Bronchial epithelial cell (primary cell): ENCODE measurements at regions not wholly inside any gene's neighbourhood (a gene's known extent, or its start where the extent isn't known, plus 50 kb on each side); places are given as distances from the start of the nearest gene placed in this dataset.
"Not testable (repeated sequence)": the region's sequence is repeated elsewhere in the genome, so short reads cannot be mapped to it uniquely, and the experiment has no call there.

Experiments used
- DNase-seq: peaks from one replicate; pipeline ENCODE4 v3.0.0-alpha.2; 2010; ENCODE audit warnings: low read depth
- FAIRE-seq: peaks from 2 replicates; lab custom pipeline; 2011; peaks lifted over from hg19 to GRCh38; lab: Jason Lieb, UNC
- H3K27me3 ChIP-seq: 2 replicates; pipeline ENCODE4 v1.5.1; 2011; ENCODE audit warnings: low read length; ENCODE audit not compliant: control insufficient read depth, insufficient read depth
- H3K36me3 ChIP-seq: 2 replicates; pipeline ENCODE4 v1.5.1; 2011; ENCODE audit warnings: low read length; ENCODE audit not compliant: control insufficient read depth, insufficient read depth
- H3K4me3 ChIP-seq: 2 replicates; pipeline ENCODE4 v1.5.1; 2011; ENCODE audit warnings: mild to moderate bottlenecking, low read depth, low read length, control low read depth
- TF ChIP-seq, protein P1 (sequence below): IDR thresholded peaks from 2 replicates; pipeline ENCODE4 v1.5.1; 2011; ENCODE audit warnings: mild to moderate bottlenecking, moderate library complexity, low read length, control low read depth, inconsistent platforms; ENCODE audit not compliant: insufficient read depth, severe bottlenecking

DNA sequence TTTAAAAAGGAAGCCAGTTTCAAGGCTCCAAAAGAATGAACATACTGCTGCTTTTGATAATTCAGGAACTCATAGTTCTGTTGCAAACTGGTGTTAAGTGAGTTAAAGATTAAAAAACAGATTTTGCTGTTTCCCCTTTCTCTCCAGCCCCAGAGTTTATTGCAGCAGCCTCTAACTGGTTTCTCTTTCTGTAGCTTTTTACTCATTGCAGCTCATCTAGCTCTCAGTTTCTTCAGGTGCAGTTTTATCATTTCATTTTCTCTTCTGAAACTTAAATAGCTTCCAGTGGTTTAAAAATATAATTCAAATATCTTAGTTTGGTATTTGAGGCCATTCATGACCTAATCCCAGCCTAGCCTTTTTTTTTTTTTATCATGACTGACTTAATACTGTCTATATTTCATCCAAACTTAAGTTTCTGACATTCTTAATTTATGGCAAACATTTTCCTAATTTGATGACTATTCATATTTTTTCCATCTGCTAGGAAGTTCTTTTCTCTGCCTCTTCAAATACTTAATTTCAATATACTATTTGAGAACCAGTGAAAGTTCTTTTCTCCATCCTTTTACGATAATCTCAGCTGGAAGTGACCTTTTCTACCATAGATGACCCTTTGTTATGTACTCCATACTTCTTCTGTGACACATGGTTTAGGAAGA, 252.7 kb upstream of the GRIA1 start:
- Histone ChIP-seq H3K27me3 (no peaks in the 10 kb centered on the region), H3K4me3 (no peak overlapping the region), H3K36me3 (no peaks in the 10 kb centered on the region)
- no peak for DNase-seq
- no peak for FAIRE-seq
- TF ChIP-seq, protein P1, sequence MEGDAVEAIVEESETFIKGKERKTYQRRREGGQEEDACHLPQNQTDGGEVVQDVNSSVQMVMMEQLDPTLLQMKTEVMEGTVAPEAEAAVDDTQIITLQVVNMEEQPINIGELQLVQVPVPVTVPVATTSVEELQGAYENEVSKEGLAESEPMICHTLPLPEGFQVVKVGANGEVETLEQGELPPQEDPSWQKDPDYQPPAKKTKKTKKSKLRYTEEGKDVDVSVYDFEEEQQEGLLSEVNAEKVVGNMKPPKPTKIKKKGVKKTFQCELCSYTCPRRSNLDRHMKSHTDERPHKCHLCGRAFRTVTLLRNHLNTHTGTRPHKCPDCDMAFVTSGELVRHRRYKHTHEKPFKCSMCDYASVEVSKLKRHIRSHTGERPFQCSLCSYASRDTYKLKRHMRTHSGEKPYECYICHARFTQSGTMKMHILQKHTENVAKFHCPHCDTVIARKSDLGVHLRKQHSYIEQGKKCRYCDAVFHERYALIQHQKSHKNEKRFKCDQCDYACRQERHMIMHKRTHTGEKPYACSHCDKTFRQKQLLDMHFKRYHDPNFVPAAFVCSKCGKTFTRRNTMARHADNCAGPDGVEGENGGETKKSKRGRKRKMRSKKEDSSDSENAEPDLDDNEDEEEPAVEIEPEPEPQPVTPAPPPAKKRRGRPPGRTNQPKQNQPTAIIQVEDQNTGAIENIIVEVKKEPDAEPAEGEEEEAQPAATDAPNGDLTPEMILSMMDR = no peak

DNA sequence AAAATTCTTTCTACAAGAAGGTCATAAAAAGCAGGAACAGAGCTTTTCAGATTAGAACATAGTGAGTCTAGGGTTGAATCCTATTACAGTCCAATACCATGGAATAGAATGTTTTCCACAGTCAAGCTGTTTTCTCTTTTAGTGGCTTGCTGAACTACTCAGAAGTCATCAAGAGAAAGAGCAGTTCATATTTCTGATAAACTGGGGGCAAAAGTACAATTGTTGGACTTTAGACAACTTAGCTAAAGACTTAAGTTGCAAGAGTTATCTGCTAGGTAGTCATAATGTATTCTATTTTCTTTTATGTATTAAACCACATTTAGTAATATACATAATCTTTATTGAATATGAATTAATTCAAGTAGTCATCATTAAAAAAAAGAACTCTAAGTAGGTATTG, 233.1 kb upstream of the GRIA1 start:
- H3K27me3 ChIP-seq = no peaks in the 10 kb centered on the region
- DNase-seq (no peak), FAIRE-seq (no peak)
- no peaks in the 10 kb centered on the region for H3K36me3 ChIP-seq
- TF ChIP-seq, protein P1 = no peak
- H3K4me3 ChIP-seq = no peak overlapping the region

DNA sequence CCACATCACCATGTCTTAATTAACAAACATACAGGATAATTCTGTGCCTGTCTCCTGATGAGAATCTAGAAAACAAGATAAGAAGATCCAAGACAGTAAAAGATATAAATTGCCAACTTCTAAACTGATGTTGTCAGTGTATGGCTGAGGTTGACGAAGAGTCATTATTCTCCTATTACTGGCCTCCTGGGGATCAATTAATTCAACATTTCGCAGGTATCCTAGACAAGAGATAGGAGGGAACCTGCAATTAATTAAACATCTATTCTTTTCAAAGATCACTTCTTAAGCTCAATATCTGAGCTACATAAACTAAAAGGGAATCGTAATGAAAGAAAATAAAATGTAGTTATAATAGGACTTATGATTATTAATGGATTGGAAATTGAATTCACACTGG, 232.0 kb upstream of the GRIA1 start:
- H3K4me3 ChIP-seq = no peak overlapping the region
- DNase-seq (no peak), FAIRE-seq (no peak)
- H3K36me3 ChIP-seq = no peaks in the 10 kb centered on the region
- TF ChIP-seq, protein P1 = no peak
- H3K27me3 ChIP-seq = no peaks in the 10 kb centered on the region

DNA sequence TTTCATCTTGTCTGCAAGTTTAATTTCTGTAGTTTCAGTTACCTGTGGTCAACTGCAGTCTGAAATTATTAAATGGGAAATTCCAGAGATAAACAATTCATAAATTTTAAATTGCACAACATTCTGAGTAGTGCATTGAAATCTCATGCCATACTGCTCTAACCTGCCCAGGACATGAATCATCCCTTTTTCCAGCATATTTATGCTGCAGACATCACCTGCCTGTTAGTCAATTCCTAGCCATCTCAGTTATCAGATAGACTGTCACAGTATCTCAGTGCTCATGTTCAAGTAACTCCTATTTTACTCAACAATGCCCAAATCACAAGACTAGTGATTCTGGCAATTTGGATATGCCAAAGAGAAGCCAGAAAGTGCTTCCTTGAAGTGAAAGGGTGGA, 223.0 kb upstream of the GRIA1 start:
- TF ChIP-seq, protein P1 = no peak
- Histone ChIP-seq H3K4me3 (no peak overlapping the region), H3K27me3 (no peaks in the 10 kb centered on the region), H3K36me3 (no peaks in the 10 kb centered on the region)
- FAIRE-seq = no peak
- peak; percentile 89 for DNase-seq

DNA sequence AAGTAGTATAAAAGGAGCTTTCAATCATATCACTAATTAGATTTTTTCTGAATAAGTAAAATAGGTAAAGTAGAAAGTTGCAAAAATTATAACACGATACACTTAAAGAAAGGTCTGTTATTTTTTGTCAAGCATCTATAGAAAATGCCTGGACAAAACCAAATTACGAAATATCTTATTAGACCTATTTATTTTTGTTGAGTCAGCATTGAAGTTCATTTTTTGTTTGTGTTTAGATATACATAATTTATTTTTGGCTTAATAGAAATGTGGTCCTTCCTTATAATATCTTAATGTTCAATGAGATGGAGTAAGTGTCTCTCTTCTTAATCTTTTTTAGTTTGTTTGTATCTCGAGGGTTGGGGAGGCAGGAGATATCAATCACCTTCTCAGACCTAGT, 214.8 kb upstream of the GRIA1 start:
- no peak overlapping the region for H3K4me3 ChIP-seq
- no peaks in the 10 kb centered on the region for H3K36me3 ChIP-seq
- H3K27me3 ChIP-seq = no peaks in the 10 kb centered on the region
- DNase-seq = no peak
- no peak for FAIRE-seq
- TF ChIP-seq, protein P1 = no peak

DNA sequence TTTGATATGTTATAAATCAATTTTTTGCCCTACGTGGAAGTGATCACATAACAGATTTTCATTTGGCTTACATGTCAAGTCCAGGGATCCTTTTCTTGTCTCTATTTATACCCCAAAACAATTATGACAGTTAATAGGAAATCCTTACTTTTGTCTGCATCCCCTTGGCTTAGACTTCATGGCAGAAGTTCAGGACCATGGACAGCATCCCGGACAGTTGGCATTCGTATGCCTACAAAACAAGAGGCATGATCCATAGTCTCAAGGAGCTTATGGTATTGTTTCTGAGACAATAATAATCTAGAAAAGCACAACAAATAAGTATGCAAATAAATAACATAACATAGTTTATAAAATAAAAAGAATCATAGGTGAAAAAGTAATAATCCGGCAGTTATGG, 214.3 kb upstream of the GRIA1 start:
- Histone ChIP-seq H3K27me3 (no peaks in the 10 kb centered on the region), H3K36me3 (no peaks in the 10 kb centered on the region), H3K4me3 (no peak overlapping the region)
- DNase-seq (peak; percentile 28), FAIRE-seq (no peak)
- TF ChIP-seq, protein P1 = no peak

DNA sequence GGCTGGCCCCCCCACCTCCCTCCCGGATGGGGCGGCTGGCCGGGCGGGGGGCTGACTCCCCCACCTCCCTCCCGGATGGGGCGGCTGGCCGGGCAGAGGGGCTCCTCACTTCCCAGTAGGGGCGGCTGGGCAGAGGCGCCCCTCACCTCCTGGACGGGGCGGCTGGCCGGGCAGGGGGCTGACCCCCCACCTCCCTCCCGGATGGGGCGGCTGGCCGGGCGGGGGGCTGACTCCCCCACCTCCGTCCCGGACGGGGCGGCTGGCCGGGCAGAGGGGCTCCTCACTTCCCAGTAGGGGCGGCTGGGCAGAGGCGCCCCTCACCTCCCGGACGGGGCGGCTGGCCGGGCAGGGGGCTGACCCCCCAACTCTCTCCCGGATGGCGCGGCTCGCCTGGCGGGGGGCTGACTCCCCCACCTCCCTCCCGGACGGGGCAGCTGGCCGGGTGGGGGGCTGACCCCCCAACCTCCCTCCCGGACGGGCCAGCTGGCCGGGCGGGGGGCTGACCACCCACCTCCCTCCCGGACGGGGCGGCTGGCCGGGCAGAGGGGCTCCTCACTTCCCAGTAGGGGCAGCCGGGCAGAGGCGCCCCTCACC, 194.1 kb upstream of the GRIA1 start:
- not testable (repeated sequence) for H3K36me3 ChIP-seq, DNase-seq, FAIRE-seq, H3K27me3 ChIP-seq, H3K4me3 ChIP-seq
